NT2/D1 (cell line): ENCODE measurements at regions not wholly inside any gene's neighbourhood (a gene's known extent, or its start where the extent isn't known, plus 50 kb on each side); places are given as distances from the start of the nearest gene placed in this dataset.

ENCODE experiments used
- YY1 ChIP-seq: IDR thresholded peaks from 2 replicates; pipeline ENCODE4 v1.6.1; 2011; ENCODE audit not compliant: insufficient read length, insufficient read depth
- ZNF274 ChIP-seq: IDR thresholded peaks from 2 replicates; pipeline ENCODE4 v1.6.1; 2011; ENCODE audit warnings: mild to moderate bottlenecking, low read depth, low read length

DNA sequence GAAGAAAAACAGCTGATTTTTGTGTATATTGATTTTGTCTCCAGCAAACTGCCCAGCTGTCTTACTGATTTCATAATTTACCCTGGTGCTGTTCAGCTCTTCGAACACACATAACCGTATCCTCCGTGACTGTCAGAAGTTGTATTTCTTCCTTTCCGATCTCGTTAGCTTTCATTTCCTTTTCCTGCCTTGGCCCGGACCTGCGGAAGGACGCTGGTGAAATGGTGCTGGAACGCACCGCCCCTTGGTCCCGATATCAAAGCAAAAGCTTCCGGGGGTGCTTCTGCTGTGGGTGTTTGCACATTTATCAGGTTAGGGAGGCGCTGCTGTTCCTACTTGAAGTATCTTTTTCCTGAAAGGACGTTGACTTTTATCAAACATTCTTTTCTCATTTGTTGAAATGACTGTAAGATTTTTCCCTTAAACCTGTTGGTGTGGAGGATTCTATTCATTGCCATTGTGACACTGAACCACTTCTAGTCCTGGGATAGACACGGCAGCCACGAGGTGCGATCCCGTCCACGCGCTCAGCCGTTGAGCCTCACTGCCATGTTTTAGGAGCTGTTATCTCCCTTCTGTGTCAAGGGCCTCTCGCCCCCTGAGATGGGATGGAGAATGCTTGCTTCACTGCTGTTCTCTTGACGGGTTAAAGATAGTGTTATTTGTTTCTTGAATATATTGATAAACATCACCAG, 72.6 kb downstream of the FOXL3 start:
- TF ChIP-seq ZNF274 (no peak), YY1 (no peak)
